SK-N-SH (cell line): ENCODE measurements at regions not wholly inside any gene's neighbourhood (a gene's known extent, or its start where the extent isn't known, plus 50 kb on each side); places are given as distances from the start of the nearest gene placed in this dataset.

Source experiments
- CTCF ChIA-PET: fragments of 300-600, 350-600 bp; formaldehyde crosslinking; extraction: SDS; loops from one replicate; lab custom pipeline; 2021; lab: Yijun Ruan, JAX
- POLR2A ChIA-PET: fragments of 350-600 bp; sonication (Branson Sonifier 250); formaldehyde crosslinking; extraction: SDS; loops from one replicate; lab custom pipeline; 2020; ENCODE audit warnings: antibody characterized with exemption, inconsistent platforms; lab: Yijun Ruan, JAX
- DNase-seq: peaks from one replicate; pipeline ENCODE4 v3.0.0; 2012
- H2AFZ ChIP-seq: fragments of 200-600 bp; sonication (generic); 2 replicates; pipeline ENCODE4 v1.8.1; 2016; ENCODE audit warnings: antibody characterized with exemption, mild to moderate bottlenecking, low read depth
- H3F3A ChIP-seq: fragments of 200-600 bp; sonication (generic); replicated peaks from 2 replicates; pipeline ENCODE3; 2016; ENCODE audit warnings: antibody characterized with exemption, mild to moderate bottlenecking; ENCODE audit not compliant: insufficient read depth
- H3K27ac ChIP-seq, 2 experiments: fragments of 200-500 bp in 1 of 2; fragments of 200-600 bp in 1 of 2; sonication (Bioruptor generic) in 1 of 2; sonication (generic), shearing (Covaris generic) in 1 of 2; 2 replicates each; pipeline versions ENCODE4 v1.5.1 to v1.6.1; 2014 to 2016; ENCODE audit warnings: low read depth in 2 of 2, inconsistent platforms in 1 of 2, low read length in 1 of 2, mild to moderate bottlenecking in 1 of 2, mixed read lengths in 1 of 2
- H3K27me3 ChIP-seq: fragments of 200-600 bp; sonication (generic), shearing (Covaris generic); 2 replicates; pipeline ENCODE4 v1.6.1; 2016; ENCODE audit warnings: mixed run types; ENCODE audit not compliant: insufficient read depth
- H3K36me3 ChIP-seq, 2 experiments: fragments of 200-500 bp in 1 of 2; fragments of 200-600 bp in 1 of 2; sonication (Bioruptor generic) in 1 of 2; sonication (generic) in 1 of 2; replicated peaks in 1 of 2; 2 replicates each; pipeline versions ENCODE3 to v1.5.1; 2014 to 2016; ENCODE audit warnings: low read length in 1 of 2, mild to moderate bottlenecking in 1 of 2; ENCODE audit not compliant: insufficient read depth in 2 of 2, control insufficient read depth in 1 of 2
- H3K4me1 ChIP-seq, 2 experiments: fragments of 200-500 bp in 1 of 2; fragments of 200-600 bp in 1 of 2; sonication (Bioruptor generic) in 1 of 2; sonication (generic), shearing (Covaris generic) in 1 of 2; 2 replicates each; pipeline versions ENCODE4 v1.5.1 to v1.6.1; 2014 to 2016; ENCODE audit warnings: low read depth in 1 of 2, low read length in 1 of 2, mixed run types in 1 of 2; ENCODE audit not compliant: insufficient read depth in 2 of 2, control insufficient read depth in 1 of 2
- H3K4me2 ChIP-seq: fragments of 200-600 bp; sonication (generic), shearing (Covaris generic); 2 replicates; pipeline ENCODE4 v1.6.1; 2017; ENCODE audit warnings: mixed run types
- H3K4me3 ChIP-seq, 2 experiments: fragments of 200-500 bp in 1 of 2; fragments of 200-600 bp in 1 of 2; sonication (Bioruptor generic) in 1 of 2; sonication (generic), shearing (Covaris generic) in 1 of 2; 2 replicates each; pipeline versions ENCODE4 v1.5.1 to v1.8.1; 2014 to 2016; ENCODE audit warnings: low read depth in 2 of 2, inconsistent platforms in 1 of 2, low read length in 1 of 2, mild to moderate bottlenecking in 1 of 2, mixed read lengths in 1 of 2, moderate library complexity in 1 of 2
- H3K79me2 ChIP-seq: fragments of 200-600 bp; sonication (generic); 2 replicates; pipeline ENCODE4 v1.8.1; 2017; ENCODE audit warnings: mild to moderate bottlenecking; ENCODE audit not compliant: insufficient read depth
- H3K9ac ChIP-seq: fragments of 200-600 bp; sonication (generic); 2 replicates; pipeline ENCODE4 v1.6.1; 2017; ENCODE audit warnings: mixed run types
- H3K9me2 ChIP-seq: fragments of 200-600 bp; sonication (generic); 2 replicates; pipeline ENCODE4 v1.6.1; 2017; ENCODE audit warnings: mixed run types
- H3K9me3 ChIP-seq: fragments of 200-600 bp; sonication (generic); 2 replicates; pipeline ENCODE4 v1.6.1; 2017; ENCODE audit warnings: mixed run types, mild to moderate bottlenecking, moderate library complexity
- H4K20me1 ChIP-seq: fragments of 200-600 bp; sonication (generic); 2 replicates; pipeline ENCODE4 v1.6.1; 2017; ENCODE audit warnings: mild to moderate bottlenecking, mixed run types; ENCODE audit not compliant: insufficient read depth
- EP300 ChIP-seq, 2 experiments: IDR thresholded peaks; 2 replicates each; pipeline versions ENCODE4 v1.4.0 to v1.6.1; 2012; ENCODE audit warnings: borderline replicate concordance in 1 of 2, low read depth in 1 of 2, low read length in 1 of 2
- FOXM1 ChIP-seq: IDR thresholded peaks from 2 replicates; pipeline ENCODE4 v1.4.0; 2012; ENCODE audit warnings: low read depth, mild to moderate bottlenecking
- GABPA ChIP-seq: IDR thresholded peaks from 2 replicates; pipeline ENCODE4 v1.4.0; 2012; ENCODE audit warnings: low read depth, mild to moderate bottlenecking
- JUND ChIP-seq: IDR thresholded peaks from 2 replicates; pipeline ENCODE4 v1.4.0; 2012
- MEF2A ChIP-seq: IDR thresholded peaks from 2 replicates; pipeline ENCODE4 v1.4.0; 2012; ENCODE audit warnings: low read depth, borderline replicate concordance
- POLR2AphosphoS5 ChIP-seq: IDR thresholded peaks from 2 replicates; pipeline ENCODE4 v1.6.1; 2012; ENCODE audit warnings: low read depth, low read length
- RAD21 ChIP-seq: IDR thresholded peaks from 2 replicates; pipeline ENCODE4 v1.6.1; 2012; ENCODE audit warnings: mild to moderate bottlenecking, low read length
- RCOR1 ChIP-seq: fragments of 150-350 bp; IDR thresholded peaks from 2 replicates; pipeline ENCODE4 v1.6.1; 2017; ENCODE audit warnings: antibody characterized with exemption, low read length
- RXRA ChIP-seq: IDR thresholded peaks from 2 replicates; pipeline ENCODE4 v1.4.0; 2012; ENCODE audit warnings: low read depth, mild to moderate bottlenecking, borderline replicate concordance
- SMC3 ChIP-seq: IDR thresholded peaks from 2 replicates; pipeline ENCODE4 v1.6.1; 2012; ENCODE audit warnings: low read depth, low read length, improper control_type of control experiment
- TCF12 ChIP-seq: IDR thresholded peaks from 2 replicates; pipeline ENCODE4 v1.4.0; 2012
- TEAD4 ChIP-seq: IDR thresholded peaks from 2 replicates; pipeline ENCODE4 v1.4.0; 2012; ENCODE audit warnings: mild to moderate bottlenecking, borderline replicate concordance; ENCODE audit not compliant: insufficient read depth
- WGBS: methylation state at CpG from one replicate; pipeline ENCODE4 v1.1.6; 2017; ENCODE audit warnings: low lambda C conversion rate; 5-methylcytosine and 5-hydroxymethylcytosine counted together
- TF ChIP-seq, protein P1 (sequence below): IDR thresholded peaks from 2 replicates; pipeline ENCODE4; 2012
- TF ChIP-seq, protein P2 (sequence below): IDR thresholded peaks from 2 replicates; pipeline ENCODE4 v1.4.0; 2012; ENCODE audit warnings: low read depth, borderline replicate concordance
- TF ChIP-seq, protein P3 (sequence below): IDR thresholded peaks from 2 replicates; pipeline ENCODE4 v1.4.0; 2012; ENCODE audit warnings: low read depth
- TF ChIP-seq, protein P4 (sequence below): IDR thresholded peaks from 2 replicates; pipeline ENCODE4 v1.6.1; 2012; ENCODE audit warnings: mild to moderate bottlenecking, low read depth, low read length, moderate library complexity

DNA sequence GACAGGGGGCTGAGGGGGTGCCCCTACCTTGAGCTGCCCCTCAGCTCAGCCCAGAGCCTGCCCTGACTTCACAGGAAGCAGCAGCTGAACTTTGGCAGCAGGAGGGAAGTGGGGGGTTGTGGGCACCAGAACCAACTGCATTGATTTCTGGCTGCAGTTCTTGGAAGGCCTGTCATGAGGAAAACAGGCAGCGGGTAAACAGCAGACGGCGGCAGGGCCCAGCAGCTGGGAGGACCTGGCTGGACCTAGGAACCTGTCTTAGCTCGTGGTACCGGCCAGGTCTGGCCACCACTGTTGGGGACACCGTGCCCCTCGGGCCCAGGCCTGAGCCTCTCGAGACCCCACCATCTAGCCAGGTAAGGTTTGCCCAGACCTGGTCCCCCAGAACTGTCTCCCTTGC, 154.2 kb upstream of the MYL2 start:
- no peaks in the 10 kb centered on the region for H3K79me2 ChIP-seq
- no peaks in the 10 kb centered on the region for H3K9me3 ChIP-seq
- ChIA-PET POLR2A (interaction anchor here (0.7 kb wide), 1 partner anchor 14 kb away, joined by 3 read pairs; no protein-coding TSS in a partner anchor), CTCF (interaction anchor here (1.2 to 1.4 kb wide), 2 partner anchors 51 to 224 kb away, joined by 3 read pairs; no protein-coding TSS in a partner anchor)
- 27% methylated on average over 3 of the region's 8 CpGs for WGBS
- H3K27ac ChIP-seq = peak overlapping the region in 1 of 2 experiments; percentile 34; a peak in 1 of 4 replicates
- H2AFZ ChIP-seq = no peak overlapping the region
- DNase-seq = no peak
- H3F3A ChIP-seq = no peaks in the 10 kb centered on the region
- H3K9ac ChIP-seq = no peak overlapping the region
- no peaks in the 10 kb centered on the region for H4K20me1 ChIP-seq
- H3K4me2 ChIP-seq = no peak overlapping the region
- H3K27me3 ChIP-seq = no peaks in the 10 kb centered on the region
- H3K4me1 ChIP-seq = peaks cover 0 to 13% of the 10 kb centered on the region in 2 experiments; a peak in 1 of 4 replicates
- no peaks in the 10 kb centered on the region for H3K9me2 ChIP-seq
- no peak overlapping the region for H3K4me3 ChIP-seq
- TF ChIP-seq RCOR1 (no peak), TCF12 (no peak), TEAD4 (no peak), RAD21 (no peak), SMC3 (no peak), FOXM1 (no peak), EP300 (IDR thresholded peaks at IDR 0.05; ENCODE audit: borderline replicate concordance in 1 of 2, low read depth in 1 of 2, low read length in 1 of 2) (no peak)
- TF ChIP-seq, protein P1, sequence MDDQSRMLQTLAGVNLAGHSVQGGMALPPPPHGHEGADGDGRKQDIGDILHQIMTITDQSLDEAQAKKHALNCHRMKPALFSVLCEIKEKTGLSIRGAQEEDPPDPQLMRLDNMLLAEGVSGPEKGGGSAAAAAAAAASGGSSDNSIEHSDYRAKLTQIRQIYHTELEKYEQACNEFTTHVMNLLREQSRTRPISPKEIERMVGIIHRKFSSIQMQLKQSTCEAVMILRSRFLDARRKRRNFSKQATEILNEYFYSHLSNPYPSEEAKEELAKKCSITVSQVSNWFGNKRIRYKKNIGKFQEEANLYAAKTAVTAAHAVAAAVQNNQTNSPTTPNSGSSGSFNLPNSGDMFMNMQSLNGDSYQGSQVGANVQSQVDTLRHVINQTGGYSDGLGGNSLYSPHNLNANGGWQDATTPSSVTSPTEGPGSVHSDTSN = no peak
- TF ChIP-seq, protein P2, sequence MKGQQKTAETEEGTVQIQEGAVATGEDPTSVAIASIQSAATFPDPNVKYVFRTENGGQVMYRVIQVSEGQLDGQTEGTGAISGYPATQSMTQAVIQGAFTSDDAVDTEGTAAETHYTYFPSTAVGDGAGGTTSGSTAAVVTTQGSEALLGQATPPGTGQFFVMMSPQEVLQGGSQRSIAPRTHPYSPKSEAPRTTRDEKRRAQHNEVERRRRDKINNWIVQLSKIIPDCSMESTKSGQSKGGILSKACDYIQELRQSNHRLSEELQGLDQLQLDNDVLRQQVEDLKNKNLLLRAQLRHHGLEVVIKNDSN = no peak
- TF ChIP-seq, protein P3, sequence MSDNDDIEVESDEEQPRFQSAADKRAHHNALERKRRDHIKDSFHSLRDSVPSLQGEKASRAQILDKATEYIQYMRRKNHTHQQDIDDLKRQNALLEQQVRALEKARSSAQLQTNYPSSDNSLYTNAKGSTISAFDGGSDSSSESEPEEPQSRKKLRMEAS = no peak
- TF ChIP-seq, all 33 proteins: peak for 0
- H3K36me3 ChIP-seq = no peaks in the 10 kb centered on the region

DNA sequence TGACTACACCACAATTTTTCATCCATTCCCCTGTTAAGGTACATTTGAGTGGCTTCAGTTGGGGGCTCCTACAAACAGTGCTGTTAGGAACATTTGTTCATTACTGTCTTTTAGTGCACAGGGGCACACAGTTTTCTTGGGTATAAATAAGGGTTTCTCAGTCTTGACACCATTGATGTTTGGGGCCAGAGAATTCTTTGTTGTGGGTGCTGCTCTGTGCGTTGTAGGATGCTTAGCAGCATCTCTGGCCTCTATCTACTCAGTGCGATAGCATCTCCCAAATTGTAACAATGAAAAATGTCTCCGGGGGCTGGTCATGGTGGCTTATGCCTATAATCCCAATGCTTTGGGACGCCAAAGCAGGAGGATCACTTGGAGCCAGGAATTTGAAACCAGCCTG, 153.0 kb upstream of the MYL2 start:
- WGBS = 69% methylated on average over 4 of the region's 4 CpGs
- DNase-seq = no peak
- H3K36me3 ChIP-seq = no peaks in the 10 kb centered on the region
- TF ChIP-seq, protein P4, sequence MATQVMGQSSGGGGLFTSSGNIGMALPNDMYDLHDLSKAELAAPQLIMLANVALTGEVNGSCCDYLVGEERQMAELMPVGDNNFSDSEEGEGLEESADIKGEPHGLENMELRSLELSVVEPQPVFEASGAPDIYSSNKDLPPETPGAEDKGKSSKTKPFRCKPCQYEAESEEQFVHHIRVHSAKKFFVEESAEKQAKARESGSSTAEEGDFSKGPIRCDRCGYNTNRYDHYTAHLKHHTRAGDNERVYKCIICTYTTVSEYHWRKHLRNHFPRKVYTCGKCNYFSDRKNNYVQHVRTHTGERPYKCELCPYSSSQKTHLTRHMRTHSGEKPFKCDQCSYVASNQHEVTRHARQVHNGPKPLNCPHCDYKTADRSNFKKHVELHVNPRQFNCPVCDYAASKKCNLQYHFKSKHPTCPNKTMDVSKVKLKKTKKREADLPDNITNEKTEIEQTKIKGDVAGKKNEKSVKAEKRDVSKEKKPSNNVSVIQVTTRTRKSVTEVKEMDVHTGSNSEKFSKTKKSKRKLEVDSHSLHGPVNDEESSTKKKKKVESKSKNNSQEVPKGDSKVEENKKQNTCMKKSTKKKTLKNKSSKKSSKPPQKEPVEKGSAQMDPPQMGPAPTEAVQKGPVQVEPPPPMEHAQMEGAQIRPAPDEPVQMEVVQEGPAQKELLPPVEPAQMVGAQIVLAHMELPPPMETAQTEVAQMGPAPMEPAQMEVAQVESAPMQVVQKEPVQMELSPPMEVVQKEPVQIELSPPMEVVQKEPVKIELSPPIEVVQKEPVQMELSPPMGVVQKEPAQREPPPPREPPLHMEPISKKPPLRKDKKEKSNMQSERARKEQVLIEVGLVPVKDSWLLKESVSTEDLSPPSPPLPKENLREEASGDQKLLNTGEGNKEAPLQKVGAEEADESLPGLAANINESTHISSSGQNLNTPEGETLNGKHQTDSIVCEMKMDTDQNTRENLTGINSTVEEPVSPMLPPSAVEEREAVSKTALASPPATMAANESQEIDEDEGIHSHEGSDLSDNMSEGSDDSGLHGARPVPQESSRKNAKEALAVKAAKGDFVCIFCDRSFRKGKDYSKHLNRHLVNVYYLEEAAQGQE = no peak
- TF ChIP-seq POLR2AphosphoS5 (no peak), JUND (no peak), FOXM1 (no peak), MEF2A (no peak), RXRA (no peak), GABPA (no peak), EP300 (IDR thresholded peaks at IDR 0.05; ENCODE audit: borderline replicate concordance in 1 of 2, low read depth in 1 of 2, low read length in 1 of 2) (no peak), TCF12 (no peak)
- POLR2A ChIA-PET = no interaction called here
- CTCF ChIA-PET = interaction anchor here (1.4 kb wide), 1 partner anchor 50 kb away, joined by 3 read pairs; no protein-coding TSS in a partner anchor
- H4K20me1 ChIP-seq = no peaks in the 10 kb centered on the region
- no peak overlapping the region for H3K4me3 ChIP-seq
- no peak overlapping the region for H3K4me2 ChIP-seq
- no peak overlapping the region for H3K27ac ChIP-seq
- no peaks in the 10 kb centered on the region for H3K9me3 ChIP-seq
- no peak overlapping the region for H3K9ac ChIP-seq
- H3F3A ChIP-seq = no peaks in the 10 kb centered on the region
- H3K79me2 ChIP-seq = no peaks in the 10 kb centered on the region
- H2AFZ ChIP-seq = no peak overlapping the region
- H3K9me2 ChIP-seq = no peaks in the 10 kb centered on the region
- H3K4me1 ChIP-seq = peaks cover 0 to 13% of the 10 kb centered on the region in 2 experiments; a peak in 1 of 4 replicates
- no peaks in the 10 kb centered on the region for H3K27me3 ChIP-seq
